ENCODE measurements at regions not wholly inside any gene's neighbourhood (a gene's known extent, or its start where the extent isn't known, plus 50 kb on each side); places are given as distances from the start of the nearest gene placed in this dataset.

DNA sequence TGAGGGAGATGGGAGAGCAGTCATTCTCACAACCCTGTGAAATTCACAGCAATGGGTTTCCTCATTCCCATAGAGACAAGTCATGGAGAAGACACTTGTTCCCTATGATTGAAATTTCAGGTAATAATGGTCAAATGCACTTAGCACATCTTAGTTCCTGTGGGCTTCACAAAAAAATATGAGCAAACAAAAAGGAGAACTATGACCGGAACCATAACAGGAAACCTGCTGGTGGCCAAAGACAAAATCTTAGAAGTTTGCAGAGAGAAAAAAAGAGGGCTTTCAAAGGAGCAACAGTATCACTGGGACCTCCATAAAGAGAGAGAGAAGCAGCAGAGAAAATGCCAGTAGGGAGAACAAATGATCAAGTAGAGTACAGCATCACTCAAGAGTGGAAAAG, 138.9 kb upstream of the APCDD1 start:
- no peaks in the 10 kb centered on the region for H3K4me1 ChIP-seq
- DNase-seq (ENCODE audit: low spot score): no peak
- H3K27ac ChIP-seq: no peak overlapping the region
- H3K4me3 ChIP-seq: no peak overlapping the region
- no peaks in the 10 kb centered on the region for H3K27me3 ChIP-seq
- TF ChIP-seq CTCF (IDR thresholded peaks at IDR 0.05): no peak
- H3K9me3 ChIP-seq: no peaks in the 10 kb centered on the region
- no peaks in the 10 kb centered on the region for H3K36me3 ChIP-seq

GRCh38 chr18:10316778-10317177, 137.7 kb upstream of the APCDD1 start:
- H3K4me3 ChIP-seq: no peak overlapping the region
- H3K27me3 ChIP-seq: no peaks in the 10 kb centered on the region
- no peak for TF ChIP-seq CTCF (IDR thresholded peaks at IDR 0.05)
- no peaks in the 10 kb centered on the region for H3K9me3 ChIP-seq
- H3K4me1 ChIP-seq: no peaks in the 10 kb centered on the region
- no peaks in the 10 kb centered on the region for H3K36me3 ChIP-seq
- no peak for DNase-seq (ENCODE audit: low spot score)
- no peak overlapping the region for H3K27ac ChIP-seq

DNA sequence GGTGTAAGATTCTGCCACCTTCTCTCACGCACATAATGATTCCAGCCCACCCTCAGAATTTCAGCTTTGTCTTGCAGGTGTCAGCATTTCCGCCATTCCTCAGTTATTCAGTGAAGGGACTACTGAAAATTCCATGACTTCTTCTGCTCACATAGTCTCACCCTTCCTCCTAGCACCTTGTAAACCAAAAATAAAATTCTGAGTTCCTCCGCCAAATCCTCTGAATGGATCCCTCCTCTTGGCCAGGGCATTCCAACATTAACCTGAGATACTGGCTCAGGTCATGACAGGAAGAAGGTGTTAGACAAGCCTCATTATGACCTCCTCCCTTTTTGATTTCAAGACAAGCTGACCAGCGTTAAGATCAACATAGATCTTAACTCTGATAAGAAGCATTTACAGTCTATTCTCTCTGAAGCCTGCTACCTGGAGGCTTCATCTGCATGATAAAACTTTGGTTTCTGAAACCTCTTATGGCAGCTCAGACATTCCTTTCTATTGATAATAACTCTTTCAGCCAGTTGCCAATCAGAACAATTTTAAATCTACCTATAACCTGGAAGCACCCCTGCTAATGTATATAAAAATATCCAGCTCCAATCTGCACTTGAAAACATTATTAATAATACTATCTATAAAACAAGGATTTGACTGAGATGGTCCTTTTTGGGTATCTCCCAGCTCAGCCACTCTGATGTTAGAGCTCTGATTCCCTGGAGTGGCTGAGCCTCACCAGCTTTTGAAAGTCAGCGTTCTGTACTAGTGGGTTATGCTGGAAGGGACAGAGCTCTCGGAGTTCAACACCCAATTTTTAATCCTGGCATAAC, 136.4 kb upstream of the APCDD1 start:
- TF ChIP-seq CTCF (IDR thresholded peaks at IDR 0.05): no peak

DNA sequence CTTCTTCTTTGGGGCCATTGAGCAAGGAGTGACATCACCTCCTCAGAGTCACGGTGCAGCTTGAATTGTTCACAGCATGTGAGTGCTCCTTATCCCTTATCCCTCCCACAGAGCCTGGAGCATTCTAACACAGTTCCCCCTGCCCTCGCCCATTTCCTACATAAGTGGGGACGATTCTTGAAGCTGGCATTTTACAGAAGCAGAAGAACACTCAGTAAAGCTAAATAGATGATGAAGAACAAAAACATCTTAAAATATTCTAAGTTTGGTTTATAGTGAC, 135.8 kb upstream of the APCDD1 start:
- Histone ChIP-seq H3K27ac (no peak overlapping the region), H3K27me3 (no peaks in the 10 kb centered on the region), H3K9me3 (no peaks in the 10 kb centered on the region), H3K4me1 (no peaks in the 10 kb centered on the region), H3K4me3 (no peak overlapping the region), H3K36me3 (no peaks in the 10 kb centered on the region)
- no peak for TF ChIP-seq CTCF (IDR thresholded peaks at IDR 0.05)
- DNase-seq (ENCODE audit: low spot score): no peak

More for the DNA sequence above, 136.4 kb upstream of the APCDD1 start:
- H3K4me3 ChIP-seq: no peak overlapping the region
- no peak overlapping the region for H3K27ac ChIP-seq
- no peaks in the 10 kb centered on the region for H3K9me3 ChIP-seq
- no peaks in the 10 kb centered on the region for H3K27me3 ChIP-seq
- no peak for DNase-seq (ENCODE audit: low spot score)
- no peaks in the 10 kb centered on the region for H3K36me3 ChIP-seq
- H3K4me1 ChIP-seq: no peaks in the 10 kb centered on the region

- no peak for TF ChIP-seq CTCF (IDR thresholded peaks at IDR 0.05)
- H3K27me3 ChIP-seq: no peaks in the 10 kb centered on the region
Observed at GRCh38 chr18:10319026-10319425, 135.4 kb upstream of the APCDD1 start.

More at GRCh38 chr18:10319026-10319425, 135.4 kb upstream of the APCDD1 start:
- Histone ChIP-seq H3K9me3 (no peaks in the 10 kb centered on the region), H3K27ac (no peak overlapping the region), H3K36me3 (no peaks in the 10 kb centered on the region), H3K4me1 (no peaks in the 10 kb centered on the region), H3K4me3 (no peak overlapping the region)
- DNase-seq (ENCODE audit: low spot score): no peak
